ENCODE measurements at regions not wholly inside any gene's neighbourhood (a gene's known extent, or its start where the extent isn't known, plus 50 kb on each side); places are given as distances from the start of the nearest gene placed in this dataset.
"Not testable (repeated sequence)": the region's sequence is repeated elsewhere in the genome, so short reads cannot be mapped to it uniquely, and the experiment has no call there.

- peak; percentile 62 for DNase-seq (ENCODE audit: low spot score)
These were observed 174.8 kb downstream of the UTP18 start for GRCh38 chr17:51435171-51435552.

GRCh38 chr17:51435641-51436091 lies 175.3 kb downstream of the UTP18 start:
- DNase-seq (ENCODE audit: low spot score) = peak; percentile 65

GRCh38 chr17:51439395-51440229 lies 179.3 kb downstream of the UTP18 start:
- DNase-seq (ENCODE audit: low spot score) = no peak

- DNase-seq (ENCODE audit: low spot score) = no peak
These were observed 181.1 kb downstream of the UTP18 start for GRCh38 chr17:51441431-51441830.

GRCh38 chr17:51442088-51442865 lies 181.9 kb downstream of the UTP18 start:
- DNase-seq (ENCODE audit: low spot score) = no peak

- no peak for DNase-seq (ENCODE audit: low spot score)
These were observed 183.3 kb downstream of the UTP18 start for GRCh38 chr17:51443646-51444045.

- DNase-seq (ENCODE audit: low spot score) = no peak
These were observed 185.6 kb downstream of the UTP18 start for GRCh38 chr17:51445946-51446345.

- DNase-seq (ENCODE audit: low spot score) = no peak
These were observed 194.2 kb downstream of the UTP18 start for GRCh38 chr17:51454456-51454978.

- no peak for DNase-seq (ENCODE audit: low spot score)
These were observed 194.9 kb downstream of the UTP18 start for GRCh38 chr17:51455211-51455610.

- DNase-seq (ENCODE audit: low spot score) = no peak
These were observed 195.6 kb downstream of the UTP18 start for GRCh38 chr17:51455931-51456330.

GRCh38 chr17:51456942-51457341 lies 196.6 kb downstream of the UTP18 start:
- no peak for DNase-seq (ENCODE audit: low spot score)

GRCh38 chr17:51461578-51462004 lies 201.2 kb downstream of the UTP18 start:
- DNase-seq (ENCODE audit: low spot score) = peak; percentile 37

- DNase-seq (ENCODE audit: low spot score) = no peak
These were observed 203.0 kb downstream of the UTP18 start for GRCh38 chr17:51463353-51463752.

- no peak for DNase-seq (ENCODE audit: low spot score)
These were observed 207.0 kb downstream of the UTP18 start for GRCh38 chr17:51467336-51467735.

GRCh38 chr17:51472670-51473205 lies 212.4 kb downstream of the UTP18 start:
- no peak for DNase-seq (ENCODE audit: low spot score)

GRCh38 chr17:51474764-51475163 lies 214.4 kb downstream of the UTP18 start:
- no peak for DNase-seq (ENCODE audit: low spot score)

- no peak for DNase-seq (ENCODE audit: low spot score)
These were observed 215.4 kb downstream of the UTP18 start for GRCh38 chr17:51475730-51476129.

- no peak for DNase-seq (ENCODE audit: low spot score)
These were observed 219.0 kb downstream of the UTP18 start for GRCh38 chr17:51479303-51479702.

GRCh38 chr17:51481370-51481769 lies 221.0 kb downstream of the UTP18 start:
- no peak for DNase-seq (ENCODE audit: low spot score)

GRCh38 chr17:51482248-51482647 lies 221.9 kb downstream of the UTP18 start:
- DNase-seq (ENCODE audit: low spot score) = not testable (repeated sequence)

GRCh38 chr17:51486091-51486490 lies 225.7 kb downstream of the UTP18 start:
- DNase-seq (ENCODE audit: low spot score) = no peak

GRCh38 chr17:51486885-51487520 lies 226.7 kb downstream of the UTP18 start:
- DNase-seq (ENCODE audit: low spot score) = no peak
